ENCODE measurements at regions not wholly inside any gene's neighbourhood (a gene's known extent, or its start where the extent isn't known, plus 50 kb on each side); places are given as distances from the start of the nearest gene placed in this dataset.

DNA sequence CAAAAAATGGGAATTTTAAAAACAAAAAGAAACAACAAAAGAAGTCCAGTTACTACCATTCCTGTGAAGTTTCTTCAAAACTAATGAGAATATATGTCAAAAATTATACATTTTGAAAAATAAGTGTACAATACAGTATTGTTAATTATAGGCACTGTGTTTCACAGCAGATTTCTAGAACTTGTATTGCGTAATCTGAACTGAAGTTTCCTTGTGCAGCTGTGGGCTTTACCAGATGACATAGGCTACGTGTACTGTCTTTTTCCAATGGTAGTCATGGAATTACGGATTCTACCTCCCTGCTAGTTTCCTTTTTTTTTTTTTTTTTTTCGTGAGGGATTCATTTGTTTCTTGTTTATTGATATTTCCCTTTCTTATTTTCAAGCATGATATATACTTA is 113.8 kb upstream of the GABRA2 start:
- TF ChIP-seq, protein P1, sequence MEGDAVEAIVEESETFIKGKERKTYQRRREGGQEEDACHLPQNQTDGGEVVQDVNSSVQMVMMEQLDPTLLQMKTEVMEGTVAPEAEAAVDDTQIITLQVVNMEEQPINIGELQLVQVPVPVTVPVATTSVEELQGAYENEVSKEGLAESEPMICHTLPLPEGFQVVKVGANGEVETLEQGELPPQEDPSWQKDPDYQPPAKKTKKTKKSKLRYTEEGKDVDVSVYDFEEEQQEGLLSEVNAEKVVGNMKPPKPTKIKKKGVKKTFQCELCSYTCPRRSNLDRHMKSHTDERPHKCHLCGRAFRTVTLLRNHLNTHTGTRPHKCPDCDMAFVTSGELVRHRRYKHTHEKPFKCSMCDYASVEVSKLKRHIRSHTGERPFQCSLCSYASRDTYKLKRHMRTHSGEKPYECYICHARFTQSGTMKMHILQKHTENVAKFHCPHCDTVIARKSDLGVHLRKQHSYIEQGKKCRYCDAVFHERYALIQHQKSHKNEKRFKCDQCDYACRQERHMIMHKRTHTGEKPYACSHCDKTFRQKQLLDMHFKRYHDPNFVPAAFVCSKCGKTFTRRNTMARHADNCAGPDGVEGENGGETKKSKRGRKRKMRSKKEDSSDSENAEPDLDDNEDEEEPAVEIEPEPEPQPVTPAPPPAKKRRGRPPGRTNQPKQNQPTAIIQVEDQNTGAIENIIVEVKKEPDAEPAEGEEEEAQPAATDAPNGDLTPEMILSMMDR (IDR thresholded peaks at IDR 0.05) = no peak
- TF ChIP-seq ZNF232 (CRISPR knock-in tag; IDR thresholded peaks at IDR 0.05) (no peak), TCF7 (CRISPR knock-in tag; IDR thresholded peaks at IDR 0.05; ENCODE audit: low read depth) (no peak), SP1 (CRISPR knock-in tag; conservative IDR thresholded peaks at IDR 0.05) (no peak), MLX (CRISPR knock-in tag; IDR thresholded peaks at IDR 0.05) (no peak), RELA (CRISPR knock-in tag; IDR thresholded peaks at IDR 0.05; ENCODE audit: borderline replicate concordance) (no peak), TEAD1 (CRISPR knock-in tag; IDR thresholded peaks at IDR 0.05) (no peak), MAX (CRISPR knock-in tag; IDR thresholded peaks at IDR 0.05) (no peak)

Data from WTC11 (cell line).